K562 (cell line): ENCODE measurements at regions not wholly inside any gene's neighbourhood (a gene's known extent, or its start where the extent isn't known, plus 50 kb on each side); places are given as distances from the start of the nearest gene placed in this dataset.

Source experiments
- NCOA2 ChIP-seq, 2 experiments: fragments of 450-650 bp; IDR thresholded peaks; 2 replicates each; pipeline ENCODE4 v1.6.1; 2018; ENCODE audit warnings: mild to moderate bottlenecking in 2 of 2, moderate library complexity in 1 of 2; ENCODE audit not compliant: partially characterized antibody in 2 of 2
- SIRT6 ChIP-seq: IDR thresholded peaks from one replicate; pipeline ENCODE4 v1.6.1; 2012; ENCODE audit warnings: low read depth, mild to moderate bottlenecking, control low read depth, inconsistent platforms, low read length, moderate library complexity
- TAL1 ChIP-seq: fragments of 450-650 bp; IDR thresholded peaks from 2 replicates; pipeline ENCODE4 v1.6.1; 2016; ENCODE audit warnings: mild to moderate bottlenecking
- TF ChIP-seq, protein P1 (sequence below): fragments of 450-650 bp; IDR thresholded peaks from 2 replicates; pipeline ENCODE4 v1.6.1; 2016; ENCODE audit warnings: low read depth

- TF ChIP-seq, protein P1, sequence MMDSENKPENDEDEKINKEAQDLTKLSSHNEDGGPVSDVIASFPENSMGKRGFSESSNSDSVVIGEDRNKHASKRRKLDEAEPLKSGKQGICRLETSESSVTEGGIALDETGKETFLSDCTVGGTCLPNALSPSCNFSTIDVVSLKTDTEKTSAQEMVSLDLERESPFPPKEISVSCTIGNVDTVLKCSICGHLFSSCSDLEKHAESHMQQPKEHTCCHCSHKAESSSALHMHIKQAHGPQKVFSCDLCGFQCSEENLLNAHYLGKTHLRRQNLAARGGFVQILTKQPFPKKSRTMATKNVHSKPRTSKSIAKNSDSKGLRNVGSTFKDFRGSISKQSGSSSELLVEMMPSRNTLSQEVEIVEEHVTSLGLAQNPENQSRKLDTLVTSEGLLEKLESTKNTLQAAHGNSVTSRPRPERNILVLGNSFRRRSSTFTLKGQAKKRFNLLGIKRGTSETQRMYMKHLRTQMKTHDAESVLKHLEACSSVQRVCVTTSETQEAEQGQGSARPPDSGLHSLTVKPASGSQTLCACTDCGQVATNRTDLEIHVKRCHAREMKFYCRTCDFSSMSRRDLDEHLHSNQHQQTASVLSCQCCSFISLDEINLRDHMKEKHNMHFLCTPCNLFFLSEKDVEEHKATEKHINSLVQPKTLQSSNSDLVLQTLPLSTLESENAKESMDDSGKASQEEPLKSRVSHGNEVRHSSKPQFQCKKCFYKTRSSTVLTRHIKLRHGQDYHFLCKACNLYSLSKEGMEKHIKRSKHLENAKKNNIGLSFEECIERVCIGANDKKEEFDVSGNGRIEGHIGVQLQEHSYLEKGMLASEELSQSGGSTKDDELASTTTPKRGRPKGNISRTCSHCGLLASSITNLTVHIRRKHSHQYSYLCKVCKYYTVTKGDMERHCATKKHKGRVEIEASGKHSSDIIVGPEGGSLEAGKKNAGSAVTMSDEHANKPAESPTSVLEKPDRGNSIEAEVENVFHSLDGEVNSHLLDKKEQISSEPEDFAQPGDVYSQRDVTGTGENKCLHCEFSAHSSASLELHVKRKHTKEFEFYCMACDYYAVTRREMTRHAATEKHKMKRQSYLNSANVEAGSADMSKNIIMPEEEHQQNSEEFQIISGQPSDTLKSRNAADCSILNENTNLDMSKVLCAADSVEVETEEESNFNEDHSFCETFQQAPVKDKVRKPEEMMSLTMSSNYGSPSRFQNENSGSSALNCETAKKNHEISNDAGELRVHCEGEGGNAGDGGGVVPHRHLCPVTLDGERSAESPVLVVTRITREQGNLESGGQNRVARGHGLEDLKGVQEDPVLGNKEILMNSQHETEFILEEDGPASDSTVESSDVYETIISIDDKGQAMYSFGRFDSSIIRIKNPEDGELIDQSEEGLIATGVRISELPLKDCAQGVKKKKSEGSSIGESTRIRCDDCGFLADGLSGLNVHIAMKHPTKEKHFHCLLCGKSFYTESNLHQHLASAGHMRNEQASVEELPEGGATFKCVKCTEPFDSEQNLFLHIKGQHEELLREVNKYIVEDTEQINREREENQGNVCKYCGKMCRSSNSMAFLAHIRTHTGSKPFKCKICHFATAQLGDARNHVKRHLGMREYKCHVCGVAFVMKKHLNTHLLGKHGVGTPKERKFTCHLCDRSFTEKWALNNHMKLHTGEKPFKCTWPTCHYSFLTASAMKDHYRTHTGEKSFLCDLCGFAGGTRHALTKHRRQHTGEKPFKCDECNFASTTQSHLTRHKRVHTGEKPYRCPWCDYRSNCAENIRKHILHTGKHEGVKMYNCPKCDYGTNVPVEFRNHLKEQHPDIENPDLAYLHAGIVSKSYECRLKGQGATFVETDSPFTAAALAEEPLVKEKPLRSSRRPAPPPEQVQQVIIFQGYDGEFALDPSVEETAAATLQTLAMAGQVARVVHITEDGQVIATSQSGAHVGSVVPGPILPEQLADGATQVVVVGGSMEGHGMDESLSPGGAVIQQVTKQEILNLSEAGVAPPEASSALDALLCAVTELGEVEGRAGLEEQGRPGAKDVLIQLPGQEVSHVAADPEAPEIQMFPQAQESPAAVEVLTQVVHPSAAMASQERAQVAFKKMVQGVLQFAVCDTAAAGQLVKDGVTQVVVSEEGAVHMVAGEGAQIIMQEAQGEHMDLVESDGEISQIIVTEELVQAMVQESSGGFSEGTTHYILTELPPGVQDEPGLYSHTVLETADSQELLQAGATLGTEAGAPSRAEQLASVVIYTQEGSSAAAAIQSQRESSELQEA: no peak
- TF ChIP-seq SIRT6 (no peak), NCOA2 (IDR thresholded peaks at IDR 0.05; ENCODE audit: partially characterized antibody in 2 of 2) (no peak), TAL1 (no peak)
Observed at GRCh38 chr6:56869346-56869745, 85.6 kb upstream of the BEND6 start (continued).
